Daoy (cell line): ENCODE measurements at regions not wholly inside any gene's neighbourhood (a gene's known extent, or its start where the extent isn't known, plus 50 kb on each side); places are given as distances from the start of the nearest gene placed in this dataset.
A peak's percentile ranks its signal among the peaks of the same experiment; 100 is the strongest.

Experiments
- DNase-seq: peaks from one replicate; pipeline ENCODE4 v3.0.0-alpha.2; 2015; ENCODE audit warnings: low read depth

DNA sequence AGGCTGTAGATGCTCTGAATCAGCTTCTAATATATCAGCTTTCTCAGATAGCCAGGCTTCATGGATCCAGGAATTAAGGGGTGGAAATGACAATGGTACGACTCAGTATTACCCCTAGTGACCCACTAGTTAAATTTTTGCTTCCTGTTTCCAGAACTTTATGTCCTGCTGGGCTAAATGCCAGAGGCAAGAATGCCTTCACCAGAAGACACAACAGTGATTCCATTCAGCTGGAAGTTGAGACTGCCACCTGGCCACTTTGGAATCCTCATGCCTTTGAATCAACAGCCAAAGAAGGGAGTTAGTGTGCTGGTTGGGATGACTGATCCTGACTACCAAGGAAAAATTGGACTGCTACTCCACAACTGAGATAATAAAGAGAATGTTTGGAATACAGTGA, 239.1 kb downstream of the ASXL3 start:
- peak; percentile 17 for DNase-seq

DNA sequence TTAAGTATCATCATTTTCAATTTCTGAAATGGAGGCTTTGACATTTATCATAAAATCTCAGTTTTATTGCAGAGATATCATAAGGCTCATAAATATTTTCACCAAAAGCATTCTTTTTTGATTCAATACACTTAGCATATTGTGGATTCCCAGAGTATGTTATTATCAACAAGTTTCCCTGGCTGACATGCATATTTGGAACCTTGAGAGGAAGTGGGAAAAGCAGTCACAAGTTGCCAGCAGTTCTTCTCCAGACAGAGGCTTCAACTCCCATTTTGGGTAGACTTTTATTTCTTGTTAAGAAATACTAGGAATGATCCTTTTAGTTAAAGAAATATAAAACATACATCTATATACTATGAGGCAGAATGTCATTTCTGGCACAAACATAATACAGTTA, 236.5 kb downstream of the ASXL3 start:
- DNase-seq, result no peak

DNA sequence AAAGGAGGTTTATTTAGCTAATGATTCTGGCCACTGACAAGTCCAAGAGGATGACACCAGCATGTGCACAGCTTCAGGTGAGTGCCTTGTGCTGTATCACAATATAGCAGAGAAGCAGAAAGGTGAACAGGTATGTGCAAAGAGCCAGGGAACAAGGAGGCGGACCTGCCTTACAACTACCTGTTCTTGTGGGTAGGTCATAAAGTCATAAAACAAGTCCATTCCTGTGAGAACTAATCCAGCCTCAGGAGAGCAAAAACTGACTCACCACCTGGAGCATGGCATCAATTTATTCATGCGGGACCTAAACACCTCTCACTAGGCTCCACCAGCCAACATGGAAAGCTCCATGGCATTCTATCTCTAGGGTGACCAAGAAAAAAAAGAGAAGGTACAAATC, 234.2 kb downstream of the ASXL3 start:
- DNase-seq, result no peak

DNA sequence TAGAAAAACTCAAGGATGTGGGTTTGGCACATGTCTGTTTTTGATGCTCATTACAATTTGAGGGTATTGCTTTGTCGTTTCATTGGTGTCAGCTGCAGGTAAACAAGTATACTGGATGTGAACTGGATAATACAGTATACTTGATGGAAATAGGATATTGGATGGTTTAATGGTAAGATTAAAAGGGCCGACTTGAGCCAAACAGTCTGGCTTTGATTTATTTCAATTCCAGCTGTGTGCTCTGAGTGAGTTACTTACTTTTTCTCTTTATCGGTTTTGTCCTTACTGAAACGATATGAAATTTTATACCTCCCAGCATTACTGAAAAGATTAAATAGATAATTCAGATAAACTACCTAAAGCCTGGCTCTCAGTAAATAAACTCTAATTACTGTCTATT, 227.6 kb downstream of the ASXL3 start:
- no peak for DNase-seq

DNA sequence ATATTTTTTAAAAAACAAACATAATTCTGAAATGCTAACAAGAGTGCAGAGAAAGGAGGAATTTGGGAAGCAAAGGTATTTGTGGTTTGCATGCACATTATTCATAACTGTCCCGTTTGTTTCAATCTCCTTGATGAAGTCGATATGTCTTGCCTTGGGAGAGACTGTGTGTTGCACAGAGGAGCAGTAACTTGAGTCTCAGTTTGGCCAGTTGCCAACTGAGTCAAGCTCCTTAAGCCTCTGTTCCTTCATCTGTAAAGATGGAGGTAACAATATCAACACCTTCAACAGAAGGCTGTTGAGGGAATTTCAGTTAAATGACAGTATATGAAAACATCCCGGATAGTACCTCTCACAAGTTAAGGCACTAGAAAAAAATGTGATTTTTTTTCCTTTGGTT, 226.2 kb downstream of the ASXL3 start:
- DNase-seq, result peak; percentile 69

DNA sequence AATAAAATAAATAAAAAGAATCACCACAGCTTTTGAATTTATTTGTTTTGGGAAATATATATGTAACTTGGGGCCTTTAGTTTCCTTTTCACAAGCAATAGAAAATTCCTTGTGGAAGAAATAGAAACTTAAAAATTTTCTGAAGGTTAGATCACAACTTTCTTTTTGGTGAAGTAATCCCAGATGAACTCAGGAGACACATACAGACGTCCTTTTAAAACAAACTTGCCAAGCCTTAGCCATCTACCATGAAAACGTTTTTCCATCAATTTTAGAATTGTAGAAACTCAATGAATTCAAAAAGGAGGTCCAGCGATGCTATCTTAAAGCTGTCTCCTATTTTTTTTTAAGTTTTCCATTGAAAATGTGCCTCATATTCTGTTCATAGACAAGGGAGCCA, 225.6 kb downstream of the ASXL3 start:
- no peak for DNase-seq

- no peak for DNase-seq
Measured at GRCh38 chr18:33802955-33803354, 224.9 kb downstream of the ASXL3 start.
